GM19351 (cell line): ENCODE measurements at regions not wholly inside any gene's neighbourhood (a gene's known extent, or its start where the extent isn't known, plus 50 kb on each side); places are given as distances from the start of the nearest gene placed in this dataset.

Experiments used
- ATAC-seq: cut with Tn5 transposase; IDR thresholded peaks from one replicate; pipeline ENCODE4 v1.9.1; 2021; ENCODE audit warnings: mild to moderate bottlenecking, moderate library complexity; ENCODE audit not compliant: unreplicated experiment

GRCh38 chr9:117858561-117858960 lies 154.4 kb downstream of the TLR4 start:
- no peak for ATAC-seq

- ATAC-seq = no peak
Measured at GRCh38 chr9:117860849-117861248, 156.6 kb downstream of the TLR4 start.

- ATAC-seq = no peak
Measured at GRCh38 chr9:117864385-117865057, 160.3 kb downstream of the TLR4 start.

GRCh38 chr9:117868594-117868993 lies 164.4 kb downstream of the TLR4 start:
- no peak for ATAC-seq

- peak; percentile 44 for ATAC-seq
Measured at GRCh38 chr9:117869287-117869686, 165.1 kb downstream of the TLR4 start.

- no peak for ATAC-seq
Measured at GRCh38 chr9:117869712-117870111, 165.5 kb downstream of the TLR4 start.

GRCh38 chr9:117873664-117874063 lies 169.5 kb downstream of the TLR4 start:
- no peak for ATAC-seq

GRCh38 chr9:117875886-117876285 lies 171.7 kb downstream of the TLR4 start:
- ATAC-seq = no peak

- ATAC-seq = no peak
Measured at GRCh38 chr9:117882171-117882570, 178.0 kb downstream of the TLR4 start.

- ATAC-seq = no peak
Measured at GRCh38 chr9:117886616-117887015, 182.4 kb downstream of the TLR4 start.

GRCh38 chr9:117887383-117887782 lies 183.2 kb downstream of the TLR4 start:
- no peak for ATAC-seq

- ATAC-seq = no peak
Measured at GRCh38 chr9:117887941-117888340, 183.7 kb downstream of the TLR4 start.

- ATAC-seq = no peak
Measured at GRCh38 chr9:117903453-117903852, 199.2 kb downstream of the TLR4 start.

- ATAC-seq = no peak
Measured at GRCh38 chr9:117906763-117907162, 202.6 kb downstream of the TLR4 start.

- ATAC-seq = no peak
Measured at GRCh38 chr9:117907420-117907819, 203.2 kb downstream of the TLR4 start.

GRCh38 chr9:117916291-117916690 lies 212.1 kb downstream of the TLR4 start:
- ATAC-seq = no peak

- no peak for ATAC-seq
Measured at GRCh38 chr9:117917873-117918272, 213.7 kb downstream of the TLR4 start.

- ATAC-seq = no peak
Measured at GRCh38 chr9:117919538-117919937, 215.3 kb downstream of the TLR4 start.

- ATAC-seq = no peak
Measured at GRCh38 chr9:117926031-117926658, 221.9 kb downstream of the TLR4 start.

- peak; percentile 67 for ATAC-seq
Measured at GRCh38 chr9:117927354-117927753, 223.2 kb downstream of the TLR4 start.

- no peak for ATAC-seq
Measured at GRCh38 chr9:117929868-117930267, 225.7 kb downstream of the TLR4 start.

GRCh38 chr9:117932585-117932984 lies 228.4 kb downstream of the TLR4 start:
- ATAC-seq = no peak
